ENCODE measurements at regions not wholly inside any gene's neighbourhood (a gene's known extent, or its start where the extent isn't known, plus 50 kb on each side); places are given as distances from the start of the nearest gene placed in this dataset.
"Not testable (repeated sequence)": the region's sequence is repeated elsewhere in the genome, so short reads cannot be mapped to it uniquely, and the experiment has no call there.

DNA sequence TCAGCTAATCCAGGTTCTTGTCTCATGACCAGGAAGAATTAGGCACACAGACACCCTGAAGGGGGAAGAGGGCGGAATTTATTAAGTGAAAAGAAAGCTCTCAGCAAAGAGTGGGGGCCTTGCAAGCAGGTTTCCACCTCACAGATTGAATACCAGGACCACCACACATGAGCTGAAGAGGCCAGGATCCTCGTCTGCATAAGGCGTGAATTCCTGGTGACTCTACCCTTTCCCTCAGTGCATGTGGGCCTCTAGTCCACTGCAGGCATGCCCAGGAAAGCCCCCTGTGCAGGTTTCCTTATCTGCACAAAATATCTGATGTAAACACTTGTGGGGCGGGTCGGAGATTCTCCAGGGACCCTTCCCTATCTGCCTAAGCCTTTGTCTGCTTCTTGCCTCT, 782.1 kb upstream of the LRRN3 start:
- Histone ChIP-seq H3K9me3 (no peaks in the 10 kb centered on the region), H3K4me1 (no peaks in the 10 kb centered on the region), H3K27ac (no peak overlapping the region), H3K27me3 (no peaks in the 10 kb centered on the region), H3K36me3 (no peaks in the 10 kb centered on the region), H3K4me3 (no peak overlapping the region)
- intact Hi-C loops (cut with DNase I): no loop called here
- TF ChIP-seq POLR2A (IDR thresholded peaks at IDR 0.05): no peak
- TF ChIP-seq POLR2AphosphoS5 (IDR thresholded peaks at IDR 0.05; ENCODE audit: insufficient read depth in 1 of 2, low read depth in 1 of 2): no peak
- TF ChIP-seq, protein P1, sequence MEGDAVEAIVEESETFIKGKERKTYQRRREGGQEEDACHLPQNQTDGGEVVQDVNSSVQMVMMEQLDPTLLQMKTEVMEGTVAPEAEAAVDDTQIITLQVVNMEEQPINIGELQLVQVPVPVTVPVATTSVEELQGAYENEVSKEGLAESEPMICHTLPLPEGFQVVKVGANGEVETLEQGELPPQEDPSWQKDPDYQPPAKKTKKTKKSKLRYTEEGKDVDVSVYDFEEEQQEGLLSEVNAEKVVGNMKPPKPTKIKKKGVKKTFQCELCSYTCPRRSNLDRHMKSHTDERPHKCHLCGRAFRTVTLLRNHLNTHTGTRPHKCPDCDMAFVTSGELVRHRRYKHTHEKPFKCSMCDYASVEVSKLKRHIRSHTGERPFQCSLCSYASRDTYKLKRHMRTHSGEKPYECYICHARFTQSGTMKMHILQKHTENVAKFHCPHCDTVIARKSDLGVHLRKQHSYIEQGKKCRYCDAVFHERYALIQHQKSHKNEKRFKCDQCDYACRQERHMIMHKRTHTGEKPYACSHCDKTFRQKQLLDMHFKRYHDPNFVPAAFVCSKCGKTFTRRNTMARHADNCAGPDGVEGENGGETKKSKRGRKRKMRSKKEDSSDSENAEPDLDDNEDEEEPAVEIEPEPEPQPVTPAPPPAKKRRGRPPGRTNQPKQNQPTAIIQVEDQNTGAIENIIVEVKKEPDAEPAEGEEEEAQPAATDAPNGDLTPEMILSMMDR (IDR thresholded peaks at IDR 0.05): no peak
- no peak for DNase-seq (ENCODE audit: extremely low spot score in 2 of 2)

DNA sequence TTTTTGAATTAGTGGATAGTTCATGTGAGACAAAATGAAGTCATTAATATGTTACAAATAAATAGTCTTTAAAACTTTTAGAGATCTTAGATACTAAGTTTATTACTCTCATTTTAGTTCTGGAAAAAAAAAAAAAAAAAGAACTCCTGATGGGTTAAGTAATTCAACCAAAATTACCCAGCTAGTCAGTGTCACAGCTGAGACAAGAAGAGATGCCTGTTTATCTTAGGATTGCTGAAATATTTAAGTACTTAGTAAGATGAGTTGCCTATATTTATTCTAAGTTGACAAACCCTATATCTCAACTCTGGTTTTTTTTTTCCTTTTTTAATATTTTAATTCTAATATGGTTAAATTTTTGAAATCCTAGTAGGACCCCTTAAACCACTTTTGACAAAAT, 781.0 kb upstream of the LRRN3 start:
- no peaks in the 10 kb centered on the region for H3K4me1 ChIP-seq
- no peak for TF ChIP-seq POLR2A (IDR thresholded peaks at IDR 0.05)
- TF ChIP-seq, protein P1 (IDR thresholded peaks at IDR 0.05): no peak
- TF ChIP-seq POLR2AphosphoS5 (IDR thresholded peaks at IDR 0.05; ENCODE audit: insufficient read depth in 1 of 2, low read depth in 1 of 2): no peak
- intact Hi-C loops (cut with DNase I): no loop called here
- H3K27me3 ChIP-seq: no peaks in the 10 kb centered on the region
- no peak overlapping the region for H3K27ac ChIP-seq
- no peak overlapping the region for H3K4me3 ChIP-seq
- no peaks in the 10 kb centered on the region for H3K36me3 ChIP-seq
- DNase-seq (ENCODE audit: extremely low spot score in 2 of 2): no peak
- no peaks in the 10 kb centered on the region for H3K9me3 ChIP-seq

DNA sequence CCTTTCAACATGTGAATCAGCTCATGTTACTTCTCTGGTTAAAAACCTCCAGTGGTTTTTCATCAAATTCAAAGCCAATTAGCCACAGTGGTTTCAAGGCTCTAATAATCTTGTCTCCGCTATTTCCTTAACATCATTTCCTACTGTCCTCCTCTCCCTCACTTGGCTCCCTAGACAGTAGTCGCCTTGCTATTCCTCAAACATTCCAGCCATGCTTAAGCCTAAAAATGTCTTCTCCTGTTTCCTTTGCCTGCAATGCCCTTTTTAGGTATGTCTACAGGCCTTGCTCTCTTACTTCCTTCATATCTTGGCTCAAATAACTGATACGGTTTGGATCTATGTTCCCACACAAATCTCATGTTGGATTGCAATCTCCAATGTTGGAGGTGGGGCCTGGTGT, 779.4 kb upstream of the LRRN3 start:
- intact Hi-C loops (cut with DNase I): no loop called here
- Histone ChIP-seq H3K4me3 (no peak overlapping the region), H3K9me3 (no peaks in the 10 kb centered on the region), H3K27me3 (no peaks in the 10 kb centered on the region), H3K27ac (no peak overlapping the region), H3K4me1 (no peaks in the 10 kb centered on the region), H3K36me3 (no peaks in the 10 kb centered on the region)
- DNase-seq (ENCODE audit: extremely low spot score in 2 of 2): no peak
- TF ChIP-seq POLR2A (IDR thresholded peaks at IDR 0.05) (no peak), POLR2AphosphoS5 (IDR thresholded peaks at IDR 0.05; ENCODE audit: insufficient read depth in 1 of 2, low read depth in 1 of 2) (no peak)
- TF ChIP-seq, protein P1 (IDR thresholded peaks at IDR 0.05): no peak

DNA sequence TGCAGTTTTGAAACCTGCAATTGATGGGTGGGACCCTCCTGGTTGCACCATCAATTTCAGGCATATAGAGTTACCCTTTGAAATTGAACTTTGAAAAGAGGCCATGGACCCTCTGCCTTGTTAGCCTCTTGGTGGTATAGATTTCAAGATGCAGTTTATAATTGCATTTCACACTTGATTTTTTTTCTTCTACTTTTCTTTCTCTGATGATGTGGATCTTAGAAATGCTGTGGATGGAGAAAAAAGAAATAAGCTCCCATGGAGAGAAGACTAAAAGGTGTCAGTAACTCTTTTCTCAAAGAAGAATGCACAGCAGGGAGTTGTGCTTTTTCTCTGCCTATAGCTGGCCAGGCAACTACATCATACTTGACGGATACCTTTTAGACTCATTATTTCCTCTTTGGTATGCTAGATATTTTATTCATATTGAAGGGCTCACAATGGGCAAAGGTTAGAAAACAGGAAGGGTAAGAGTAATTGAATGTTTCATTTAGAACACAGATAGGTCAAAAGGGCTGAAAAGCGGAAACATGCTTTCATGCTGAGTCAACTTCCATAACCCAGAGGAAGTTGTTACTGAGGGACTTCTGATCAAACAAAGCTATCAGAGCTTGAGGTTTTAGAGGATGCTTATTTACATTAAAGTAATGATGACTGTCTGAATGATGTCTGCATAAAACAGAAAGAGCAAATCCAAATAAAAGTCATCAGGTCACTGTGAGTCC, 773.2 kb upstream of the LRRN3 start:
- Histone ChIP-seq H3K36me3 (no peaks in the 10 kb centered on the region), H3K9me3 (no peaks in the 10 kb centered on the region), H3K27ac (no peak overlapping the region), H3K27me3 (no peaks in the 10 kb centered on the region), H3K4me3 (no peak overlapping the region), H3K4me1 (no peaks in the 10 kb centered on the region)
- intact Hi-C loops (cut with DNase I): no loop called here
- no peak for DNase-seq (ENCODE audit: extremely low spot score in 2 of 2)
- TF ChIP-seq, protein P1 (IDR thresholded peaks at IDR 0.05): no peak
- TF ChIP-seq POLR2AphosphoS5 (IDR thresholded peaks at IDR 0.05; ENCODE audit: insufficient read depth in 1 of 2, low read depth in 1 of 2) (no peak), POLR2A (IDR thresholded peaks at IDR 0.05) (no peak)

DNA sequence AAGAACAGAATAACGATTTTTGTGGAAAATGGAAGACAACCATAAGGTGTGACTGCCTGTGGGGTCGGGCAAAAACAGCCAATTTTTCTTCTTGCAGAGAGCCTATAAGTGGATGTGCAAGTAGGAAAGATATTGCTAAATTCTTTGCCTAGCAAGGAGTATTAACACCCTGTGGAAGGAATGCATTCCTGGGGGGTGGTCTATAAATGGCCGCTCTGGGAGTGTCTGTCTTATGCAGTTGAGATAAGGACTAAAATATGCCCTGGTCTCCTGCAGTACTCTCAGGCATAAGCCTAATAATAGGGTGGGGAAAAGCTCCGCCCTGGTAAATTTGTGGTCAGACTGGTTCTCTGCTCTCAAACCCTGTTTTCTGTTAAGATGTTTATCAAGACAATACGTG, 770.6 kb upstream of the LRRN3 start:
- H3K9me3 ChIP-seq; H3K27ac ChIP-seq; H3K36me3 ChIP-seq; H3K4me3 ChIP-seq; intact Hi-C loops (cut with DNase I); H3K4me1 ChIP-seq; DNase-seq (ENCODE audit: extremely low spot score in 2 of 2); H3K27me3 ChIP-seq: not testable (repeated sequence)
